ENCODE measurements at regions not wholly inside any gene's neighbourhood (a gene's known extent, or its start where the extent isn't known, plus 50 kb on each side); places are given as distances from the start of the nearest gene placed in this dataset.

DNA sequence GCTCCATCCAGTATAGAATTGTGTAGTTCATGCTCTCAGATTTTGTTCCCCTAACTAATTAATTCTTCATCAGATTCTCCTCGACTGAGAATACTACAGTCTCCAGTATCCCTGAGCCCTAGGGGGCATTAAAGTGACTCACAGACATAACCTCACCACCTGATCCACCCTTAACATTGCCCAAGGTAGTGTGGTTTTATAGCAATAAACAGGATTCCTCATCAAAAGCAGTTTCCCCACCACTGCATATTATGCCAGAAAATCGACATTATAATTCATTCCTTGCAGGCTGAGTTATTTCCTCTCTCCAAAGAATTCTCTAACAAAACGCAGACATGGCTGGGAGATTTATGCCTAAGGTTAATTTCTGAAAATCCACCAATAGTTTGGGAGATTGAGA, 1402.5 kb upstream of the CELF2 start:
- DNase-seq (ENCODE audit: low spot score): no peak
- ChIA-PET POLR2A (ENCODE audit: low non-redundant PET) (no interaction called here), CTCF (no interaction called here)
- no peak overlapping the region for H3K27ac ChIP-seq
- TF ChIP-seq, protein P1, sequence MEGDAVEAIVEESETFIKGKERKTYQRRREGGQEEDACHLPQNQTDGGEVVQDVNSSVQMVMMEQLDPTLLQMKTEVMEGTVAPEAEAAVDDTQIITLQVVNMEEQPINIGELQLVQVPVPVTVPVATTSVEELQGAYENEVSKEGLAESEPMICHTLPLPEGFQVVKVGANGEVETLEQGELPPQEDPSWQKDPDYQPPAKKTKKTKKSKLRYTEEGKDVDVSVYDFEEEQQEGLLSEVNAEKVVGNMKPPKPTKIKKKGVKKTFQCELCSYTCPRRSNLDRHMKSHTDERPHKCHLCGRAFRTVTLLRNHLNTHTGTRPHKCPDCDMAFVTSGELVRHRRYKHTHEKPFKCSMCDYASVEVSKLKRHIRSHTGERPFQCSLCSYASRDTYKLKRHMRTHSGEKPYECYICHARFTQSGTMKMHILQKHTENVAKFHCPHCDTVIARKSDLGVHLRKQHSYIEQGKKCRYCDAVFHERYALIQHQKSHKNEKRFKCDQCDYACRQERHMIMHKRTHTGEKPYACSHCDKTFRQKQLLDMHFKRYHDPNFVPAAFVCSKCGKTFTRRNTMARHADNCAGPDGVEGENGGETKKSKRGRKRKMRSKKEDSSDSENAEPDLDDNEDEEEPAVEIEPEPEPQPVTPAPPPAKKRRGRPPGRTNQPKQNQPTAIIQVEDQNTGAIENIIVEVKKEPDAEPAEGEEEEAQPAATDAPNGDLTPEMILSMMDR (conservative IDR thresholded peaks at IDR 0.05; ENCODE audit: low read depth): no peak

DNA sequence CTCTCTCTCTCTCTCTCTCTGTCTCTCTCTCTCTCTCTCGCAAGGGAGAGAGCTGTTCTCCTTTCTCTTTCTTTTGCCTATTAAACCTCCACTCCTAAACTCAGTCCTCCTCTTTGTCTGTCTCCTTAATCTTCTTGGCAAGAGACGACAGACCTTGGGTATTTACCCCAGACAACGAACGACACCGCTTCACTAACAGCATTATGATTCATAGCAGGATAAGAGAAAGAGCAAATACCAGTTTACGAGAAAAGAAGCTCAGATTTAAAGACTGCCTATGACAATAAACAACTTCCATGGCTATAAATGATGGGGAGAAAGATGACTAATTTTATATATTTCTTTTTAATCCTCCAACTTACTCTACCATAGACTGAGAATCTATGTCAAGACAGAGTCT, 1396.5 kb upstream of the CELF2 start:
- no peak for DNase-seq (ENCODE audit: low spot score)
- POLR2A ChIA-PET (ENCODE audit: low non-redundant PET): no interaction called here
- TF ChIP-seq, protein P1 (conservative IDR thresholded peaks at IDR 0.05; ENCODE audit: low read depth): no peak
- CTCF ChIA-PET: no interaction called here
- H3K27ac ChIP-seq: no peak overlapping the region

DNA sequence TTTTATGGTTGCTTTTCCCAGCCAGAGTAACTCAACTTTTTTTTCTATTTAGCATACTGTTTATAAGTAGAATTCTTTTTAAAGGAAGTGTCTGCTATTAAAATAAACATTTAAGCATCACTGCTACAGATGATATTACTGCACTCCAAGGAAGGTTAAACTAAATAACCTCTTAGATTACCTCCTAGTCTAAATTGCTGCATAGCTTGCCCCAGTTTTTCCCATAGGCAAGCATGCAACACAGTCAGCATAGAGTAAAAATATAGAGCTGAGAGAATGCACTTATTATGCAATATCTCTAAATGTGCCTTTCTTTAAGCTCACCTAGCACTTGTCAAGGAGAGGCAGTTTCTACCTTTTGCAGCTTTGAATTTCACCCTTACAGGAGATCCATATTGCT, 1392.4 kb upstream of the CELF2 start:
- H3K27ac ChIP-seq: no peak overlapping the region
- CTCF ChIA-PET: interaction anchor here (0.6 kb wide), 1 partner anchor 1416 kb away, joined by 3 read pairs; no protein-coding TSS in a partner anchor
- DNase-seq (ENCODE audit: low spot score): no peak
- TF ChIP-seq, protein P1 (conservative IDR thresholded peaks at IDR 0.05; ENCODE audit: low read depth): no peak
- POLR2A ChIA-PET (ENCODE audit: low non-redundant PET): no interaction called here

DNA sequence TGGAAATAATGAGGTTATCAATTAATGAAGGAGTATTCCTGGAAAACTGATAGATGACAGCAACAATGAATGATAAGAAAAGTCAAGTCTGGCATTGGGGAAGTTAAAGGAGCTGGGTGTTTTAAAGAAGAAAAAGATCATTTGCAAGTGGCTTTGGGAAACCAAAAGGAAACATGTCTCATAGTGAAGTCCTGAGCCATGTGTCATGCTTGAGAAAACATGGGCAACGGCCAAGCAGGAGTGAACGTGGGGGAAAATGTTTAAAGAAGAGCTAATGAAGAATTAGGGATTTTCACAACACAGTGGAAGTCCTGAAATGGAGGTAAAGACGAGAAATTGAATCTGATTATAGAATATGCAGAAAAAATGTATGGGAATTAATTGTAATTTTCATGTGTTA, 1383.2 kb upstream of the CELF2 start:
- ChIA-PET POLR2A (ENCODE audit: low non-redundant PET) (no interaction called here), CTCF (interaction anchor here (0.6 kb wide), 1 partner anchor 23 kb away, joined by 3 read pairs; no protein-coding TSS in a partner anchor)
- H3K27ac ChIP-seq: no peak overlapping the region
- peak; percentile 3 for DNase-seq (ENCODE audit: low spot score)
- TF ChIP-seq, protein P1 (conservative IDR thresholded peaks at IDR 0.05; ENCODE audit: low read depth): no peak

DNA sequence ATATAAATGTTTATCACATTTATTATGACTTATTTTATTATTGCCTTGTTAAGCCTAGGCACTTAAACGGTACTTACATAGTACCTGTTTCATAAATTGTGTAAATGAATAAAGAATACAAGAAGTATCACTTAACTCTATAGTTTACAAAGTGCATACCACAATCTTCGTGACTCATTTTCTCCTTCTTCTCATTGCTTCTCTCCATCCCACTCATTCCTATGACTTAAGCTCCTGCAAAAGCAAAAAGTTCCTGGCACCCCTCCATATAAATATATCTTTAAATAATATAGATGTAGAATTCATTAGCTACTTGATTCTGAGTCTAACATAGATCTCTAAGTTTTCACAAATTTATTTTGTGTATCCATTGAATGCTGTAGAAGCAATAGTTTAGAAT, 1382.0 kb upstream of the CELF2 start:
- TF ChIP-seq, protein P1 (conservative IDR thresholded peaks at IDR 0.05; ENCODE audit: low read depth): no peak
- CTCF ChIA-PET: no interaction called here

DNA sequence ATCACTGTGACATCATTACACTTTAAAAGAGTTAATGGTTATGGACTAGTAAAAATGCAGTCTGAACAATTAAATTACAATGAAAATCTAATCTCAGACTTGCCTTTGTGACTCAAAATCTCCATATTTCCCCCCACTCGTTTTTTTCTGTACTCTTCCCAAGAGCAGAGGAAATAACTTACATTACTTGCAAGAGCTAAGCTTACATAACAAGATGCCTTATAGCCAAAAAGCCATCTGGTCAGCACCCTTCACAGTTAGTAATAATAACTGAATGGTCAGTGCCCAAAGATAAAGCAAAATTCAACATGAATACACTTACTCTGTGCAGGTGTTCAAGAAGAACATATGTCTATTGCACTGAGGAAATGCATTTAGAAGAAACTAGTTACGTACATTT, 1381.5 kb upstream of the CELF2 start:
- ChIA-PET POLR2A (ENCODE audit: low non-redundant PET) (no interaction called here), CTCF (no interaction called here)
- TF ChIP-seq, protein P1 (conservative IDR thresholded peaks at IDR 0.05; ENCODE audit: low read depth): no peak
- no peak overlapping the region for H3K27ac ChIP-seq
- DNase-seq (ENCODE audit: low spot score): no peak

More for the DNA sequence above, 1382.0 kb upstream of the CELF2 start:
- H3K27ac ChIP-seq: no peak overlapping the region
- no peak for DNase-seq (ENCODE audit: low spot score)
- POLR2A ChIA-PET (ENCODE audit: low non-redundant PET): no interaction called here

DNA sequence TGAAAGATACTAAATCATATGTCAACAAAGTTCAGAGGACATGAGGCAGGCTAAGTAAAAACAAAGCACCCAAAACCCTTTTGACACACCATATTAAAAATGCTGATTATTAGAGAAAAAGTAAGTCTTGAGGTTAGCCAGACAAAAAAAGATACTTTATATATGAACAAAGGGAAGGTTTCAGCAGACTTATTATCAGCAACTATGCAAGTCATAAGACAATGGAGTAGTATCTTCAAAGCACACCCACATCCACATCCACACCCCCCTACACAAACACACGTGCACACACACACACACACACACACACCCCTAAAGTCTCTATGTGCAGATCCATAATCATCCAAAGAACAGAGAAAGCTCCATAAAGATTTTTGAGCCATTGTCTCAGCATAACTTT, 1373.9 kb upstream of the CELF2 start:
- POLR2A ChIA-PET (ENCODE audit: low non-redundant PET): no interaction called here
- DNase-seq (ENCODE audit: low spot score): no peak
- CTCF ChIA-PET: interaction anchor here (0.6 kb wide), 1 partner anchor 39 kb away, joined by 5 read pairs; no protein-coding TSS in a partner anchor
- TF ChIP-seq, protein P1 (conservative IDR thresholded peaks at IDR 0.05; ENCODE audit: low read depth): no peak
- no peak overlapping the region for H3K27ac ChIP-seq

All from RWPE1 (cell line).